Endodermal cell (in vitro differentiated cells): ENCODE measurements at regions not wholly inside any gene's neighbourhood (a gene's known extent, or its start where the extent isn't known, plus 50 kb on each side); places are given as distances from the start of the nearest gene placed in this dataset.

ENCODE experiments used
- DNase-seq: peaks from one replicate; pipeline ENCODE4 v3.0.0-alpha.2; 2017
- H3K27ac ChIP-seq: 2 replicates; pipeline ENCODE4 v1.5.1; 2013; ENCODE audit warnings: mild to moderate bottlenecking, low read depth, low read length, moderate library complexity
- H3K27me3 ChIP-seq: 2 replicates; pipeline ENCODE4 v1.6.1; 2013; ENCODE audit warnings: mild to moderate bottlenecking, low read length, moderate library complexity; ENCODE audit not compliant: insufficient read depth, control insufficient read depth, poor library complexity, severe bottlenecking
- H3K36me3 ChIP-seq: 2 replicates; pipeline ENCODE4 v1.7.0; 2013; ENCODE audit warnings: mild to moderate bottlenecking, low read length, moderate library complexity; ENCODE audit not compliant: control insufficient read depth, insufficient read depth
- H3K4me1 ChIP-seq: one replicate; pipeline ENCODE4 v1.7.0; 2013; ENCODE audit warnings: low read length; ENCODE audit not compliant: control insufficient read depth, insufficient read depth
- H3K4me3 ChIP-seq: 2 replicates; pipeline ENCODE4 v1.5.1; 2013; ENCODE audit warnings: mild to moderate bottlenecking, low read length, moderate library complexity
- H3K9ac ChIP-seq: 2 replicates; pipeline ENCODE4 v1.6.1; 2013; ENCODE audit warnings: mild to moderate bottlenecking, low read length, moderate library complexity; ENCODE audit not compliant: poor library complexity, severe bottlenecking; ENCODE audit errors: extremely low read depth
- H3K9me3 ChIP-seq: 2 replicates; pipeline ENCODE4 v1.6.1; 2013; ENCODE audit warnings: mild to moderate bottlenecking, low read length, moderate library complexity; ENCODE audit not compliant: control insufficient read depth
- H3K27ac Mint-ChIP-seq: 2 replicates; pipeline ENCODE4 v1.8.0; 2020; ENCODE audit warnings: mixed read lengths
- H3K27me3 Mint-ChIP-seq: 2 replicates; pipeline ENCODE4 v1.8.0; 2021; ENCODE audit warnings: mild to moderate bottlenecking, mixed read lengths; ENCODE audit not compliant: insufficient read depth
- H3K36me3 Mint-ChIP-seq: 2 replicates; pipeline ENCODE4 v1.8.0; 2020; ENCODE audit warnings: low read depth, mixed read lengths
- H3K4me1 Mint-ChIP-seq: 2 replicates; pipeline ENCODE4 v1.8.0; 2020; ENCODE audit warnings: mixed read lengths
- H3K4me3 Mint-ChIP-seq: 2 replicates; pipeline ENCODE4 v1.8.0; 2020; ENCODE audit warnings: mild to moderate bottlenecking, moderate library complexity, mixed read lengths
- H3K9me3 Mint-ChIP-seq: 2 replicates; pipeline ENCODE4 v1.8.0; 2020; ENCODE audit warnings: mild to moderate bottlenecking, mixed read lengths
- WGBS, 2 experiments: methylation state at CpG; one replicate each; pipeline versions ENCODE4 v1.1.5 to v1.1.7; 2013; ENCODE audit warnings: missing lambda C conversion rate in 2 of 2, mixed read lengths in 1 of 2; ENCODE audit not compliant: insufficient coverage in 1 of 2, insufficient read length in 1 of 2; 5-methylcytosine and 5-hydroxymethylcytosine counted together
- TF ChIP-seq, protein P1 (sequence below): fragments of 200-600 bp; sonication (generic); conservative IDR thresholded peaks from 2 replicates; pipeline ENCODE4 v1.5.0; 2021; ENCODE audit warnings: antibody characterized with exemption, mild to moderate bottlenecking

DNA sequence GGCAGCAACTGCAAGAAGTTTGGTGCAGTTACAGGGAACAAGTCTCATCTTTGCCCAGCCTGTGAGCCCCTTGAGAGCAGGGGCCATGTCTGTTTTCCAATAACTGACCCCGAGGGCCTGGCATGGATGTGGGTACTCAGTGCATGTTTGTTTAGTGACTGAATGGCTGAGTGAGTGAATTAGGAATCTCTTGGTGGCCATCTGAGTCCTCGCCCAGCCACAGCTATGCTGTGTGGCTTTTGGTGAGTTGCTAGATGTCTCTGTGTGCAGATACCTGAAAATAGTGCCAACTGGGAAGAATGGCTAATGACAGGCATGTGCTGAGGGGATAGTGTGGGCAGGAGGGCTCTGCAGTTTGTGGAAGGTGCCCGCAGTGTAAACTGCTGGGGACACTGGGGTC, 54.4 kb upstream of the PCBD1 start:
- Histone ChIP-seq H3K9ac (no peak overlapping the region), H3K27me3 (no peaks in the 10 kb centered on the region), H3K27ac (no peak overlapping the region), H3K9me3 (no peaks in the 10 kb centered on the region), H3K4me3 (no peak overlapping the region), H3K4me1 (no peaks in the 10 kb centered on the region), H3K36me3 (no peaks in the 10 kb centered on the region)
- Mint-ChIP-seq H3K27ac (no peak overlapping the region), H3K9me3 (no peaks in the 10 kb centered on the region), H3K4me3 (no peak overlapping the region), H3K4me1 (peaks cover 4% of the 10 kb centered on the region), H3K27me3 (no peaks in the 10 kb centered on the region), H3K36me3 (no peaks in the 10 kb centered on the region)
- TF ChIP-seq, protein P1, sequence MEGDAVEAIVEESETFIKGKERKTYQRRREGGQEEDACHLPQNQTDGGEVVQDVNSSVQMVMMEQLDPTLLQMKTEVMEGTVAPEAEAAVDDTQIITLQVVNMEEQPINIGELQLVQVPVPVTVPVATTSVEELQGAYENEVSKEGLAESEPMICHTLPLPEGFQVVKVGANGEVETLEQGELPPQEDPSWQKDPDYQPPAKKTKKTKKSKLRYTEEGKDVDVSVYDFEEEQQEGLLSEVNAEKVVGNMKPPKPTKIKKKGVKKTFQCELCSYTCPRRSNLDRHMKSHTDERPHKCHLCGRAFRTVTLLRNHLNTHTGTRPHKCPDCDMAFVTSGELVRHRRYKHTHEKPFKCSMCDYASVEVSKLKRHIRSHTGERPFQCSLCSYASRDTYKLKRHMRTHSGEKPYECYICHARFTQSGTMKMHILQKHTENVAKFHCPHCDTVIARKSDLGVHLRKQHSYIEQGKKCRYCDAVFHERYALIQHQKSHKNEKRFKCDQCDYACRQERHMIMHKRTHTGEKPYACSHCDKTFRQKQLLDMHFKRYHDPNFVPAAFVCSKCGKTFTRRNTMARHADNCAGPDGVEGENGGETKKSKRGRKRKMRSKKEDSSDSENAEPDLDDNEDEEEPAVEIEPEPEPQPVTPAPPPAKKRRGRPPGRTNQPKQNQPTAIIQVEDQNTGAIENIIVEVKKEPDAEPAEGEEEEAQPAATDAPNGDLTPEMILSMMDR: no peak
- DNase-seq: no peak
- WGBS, 2 experiments: 90 to 92% methylated on average over 2 to 3 of the region's 3 CpGs

GRCh38 chr10:70943249-70943648, 54.9 kb upstream of the PCBD1 start:
- Histone ChIP-seq H3K9ac (no peak overlapping the region), H3K27me3 (no peaks in the 10 kb centered on the region), H3K4me3 (no peak overlapping the region), H3K9me3 (no peaks in the 10 kb centered on the region), H3K27ac (no peak overlapping the region), H3K4me1 (no peaks in the 10 kb centered on the region), H3K36me3 (no peaks in the 10 kb centered on the region)
- DNase-seq: no peak
- peaks cover 4% of the 10 kb centered on the region for H3K4me1 Mint-ChIP-seq
- no peak overlapping the region for H3K4me3 Mint-ChIP-seq
- TF ChIP-seq, protein P1: no peak
- no peaks in the 10 kb centered on the region for H3K9me3 Mint-ChIP-seq
- no peaks in the 10 kb centered on the region for H3K27me3 Mint-ChIP-seq
- 90 to 96% methylated on average over 4 of the region's 4 CpGs for WGBS, 2 experiments
- H3K27ac Mint-ChIP-seq: no peak overlapping the region
- no peaks in the 10 kb centered on the region for H3K36me3 Mint-ChIP-seq

- Histone ChIP-seq H3K4me1 (no peaks in the 10 kb centered on the region), H3K36me3 (no peaks in the 10 kb centered on the region), H3K4me3 (no peak overlapping the region), H3K9ac (no peak overlapping the region), H3K27me3 (no peaks in the 10 kb centered on the region), H3K27ac (no peak overlapping the region), H3K9me3 (no peaks in the 10 kb centered on the region)
- H3K27ac Mint-ChIP-seq: no peak overlapping the region
- TF ChIP-seq, protein P1: no peak
- DNase-seq: no peak
- H3K27me3 Mint-ChIP-seq: no peaks in the 10 kb centered on the region
- H3K9me3 Mint-ChIP-seq: no peaks in the 10 kb centered on the region
- H3K4me3 Mint-ChIP-seq: no peak overlapping the region
- no peaks in the 10 kb centered on the region for H3K36me3 Mint-ChIP-seq
- 85 to 89% methylated on average over 5 to 14 of the region's 14 CpGs for WGBS, 2 experiments
- H3K4me1 Mint-ChIP-seq: peaks cover 4% of the 10 kb centered on the region
Observed at GRCh38 chr10:70943841-70944466, 55.6 kb upstream of the PCBD1 start.
